HG03280 (cell line): ENCODE measurements at regions not wholly inside any gene's neighbourhood (a gene's known extent, or its start where the extent isn't known, plus 50 kb on each side); places are given as distances from the start of the nearest gene placed in this dataset.
"Not testable (repeated sequence)": the region's sequence is repeated elsewhere in the genome, so short reads cannot be mapped to it uniquely, and the experiment has no call there.

Experiments used
- ATAC-seq: cut with Tn5 transposase; IDR thresholded peaks from one replicate; pipeline ENCODE4 v1.9.1; 2021; ENCODE audit warnings: mild to moderate bottlenecking, moderate library complexity; ENCODE audit not compliant: unreplicated experiment

DNA sequence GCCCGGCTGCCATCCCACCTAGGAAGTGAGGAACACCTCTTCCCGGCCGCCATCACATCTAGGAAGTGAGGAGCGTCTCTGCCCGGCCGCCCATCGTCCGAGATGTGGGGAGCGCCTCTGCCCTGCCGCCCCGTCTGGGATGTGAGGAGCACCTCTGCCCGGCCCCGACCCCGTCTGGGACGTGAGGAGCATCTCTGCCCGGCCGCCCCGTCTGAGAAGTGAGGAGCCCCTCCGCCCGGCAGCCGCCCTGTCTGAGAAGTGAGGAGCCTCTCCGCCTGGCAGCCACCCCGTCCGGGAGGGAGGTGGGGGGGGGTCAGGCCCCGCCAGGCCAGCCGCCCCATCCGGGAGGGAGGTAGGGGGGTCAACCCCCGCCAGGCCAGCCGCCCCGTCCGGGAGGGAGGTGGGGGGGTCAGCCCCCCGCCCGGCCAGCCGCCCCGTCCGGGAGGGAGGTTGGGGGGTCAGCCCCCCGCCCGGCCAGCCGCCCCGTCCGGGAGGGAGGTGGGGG, 330.0 kb downstream of the CBLN1 start:
- not testable (repeated sequence) for ATAC-seq

DNA sequence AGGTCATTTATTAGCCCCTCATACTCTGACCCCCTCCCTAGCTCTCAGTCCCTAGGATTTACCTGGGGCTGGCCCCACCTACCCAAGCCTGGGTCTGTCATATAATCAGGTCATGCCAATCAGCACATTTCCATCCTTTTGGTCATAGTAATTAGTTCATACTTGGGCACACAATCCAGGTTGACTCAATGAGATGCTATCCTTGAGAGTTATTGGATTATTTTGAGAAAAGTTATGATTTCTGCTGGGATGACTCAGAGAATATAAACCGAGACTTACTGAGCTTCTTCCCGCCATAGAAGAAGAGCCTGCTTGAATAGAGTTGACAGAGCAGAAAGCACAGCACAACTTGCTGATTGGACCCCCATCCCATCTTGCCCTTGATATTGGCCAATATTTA, 331.5 kb downstream of the CBLN1 start:
- no peak for ATAC-seq

DNA sequence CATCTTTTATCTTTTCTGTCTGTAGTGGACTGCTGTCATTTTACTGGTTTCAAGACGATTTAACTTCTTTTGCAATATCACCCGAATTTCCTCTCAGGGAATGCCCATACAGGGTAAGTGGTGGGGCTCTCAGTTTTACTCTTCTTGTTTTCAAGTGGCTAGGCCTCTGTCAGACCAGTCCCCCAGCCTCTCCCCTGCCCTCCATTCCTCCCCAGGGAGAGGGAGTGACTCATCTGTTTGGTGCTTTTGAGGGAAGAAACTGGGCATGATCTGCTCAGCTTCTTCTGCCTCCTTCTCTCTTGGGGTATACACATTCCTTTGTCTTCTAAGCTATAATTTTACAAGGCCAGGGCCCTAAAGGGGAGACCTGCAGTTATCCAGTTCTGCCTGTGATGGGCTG, 332.0 kb downstream of the CBLN1 start:
- ATAC-seq = no peak

DNA sequence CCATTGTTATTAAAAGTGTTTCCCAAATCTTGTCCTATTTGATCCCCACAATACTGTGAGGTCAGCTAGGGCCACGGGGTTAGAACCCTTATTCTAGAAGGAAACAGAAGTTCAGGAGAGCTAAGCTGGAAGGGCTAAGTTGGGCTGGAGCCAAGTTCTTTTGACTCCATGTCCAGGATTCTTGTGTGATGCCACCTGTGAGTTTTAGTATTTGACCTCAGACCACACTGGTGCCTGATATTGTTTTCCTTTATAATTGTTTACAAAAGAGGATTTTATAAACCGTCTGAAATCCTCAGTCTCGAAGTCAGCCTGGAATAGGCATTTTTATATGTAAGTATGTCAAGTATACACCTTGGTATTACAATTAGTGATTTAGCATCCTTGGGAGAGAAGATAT, 332.7 kb downstream of the CBLN1 start:
- no peak for ATAC-seq

DNA sequence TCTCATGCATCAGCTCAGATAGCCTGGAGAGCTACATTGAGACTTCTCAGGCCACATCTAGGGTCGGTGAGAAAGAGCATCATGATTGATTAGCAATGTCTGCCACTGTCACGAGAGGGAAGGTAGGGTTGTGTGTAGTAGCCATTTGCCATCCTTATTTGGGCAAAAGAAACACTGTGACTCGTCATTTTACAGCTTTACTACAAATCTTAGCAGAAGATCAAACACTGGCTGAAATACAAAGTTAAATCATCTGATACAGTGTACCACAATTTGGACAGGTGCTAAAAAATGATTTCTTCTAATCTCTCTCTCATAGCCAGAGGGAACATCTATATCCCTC, 334.3 kb downstream of the CBLN1 start:
- ATAC-seq = no peak

DNA sequence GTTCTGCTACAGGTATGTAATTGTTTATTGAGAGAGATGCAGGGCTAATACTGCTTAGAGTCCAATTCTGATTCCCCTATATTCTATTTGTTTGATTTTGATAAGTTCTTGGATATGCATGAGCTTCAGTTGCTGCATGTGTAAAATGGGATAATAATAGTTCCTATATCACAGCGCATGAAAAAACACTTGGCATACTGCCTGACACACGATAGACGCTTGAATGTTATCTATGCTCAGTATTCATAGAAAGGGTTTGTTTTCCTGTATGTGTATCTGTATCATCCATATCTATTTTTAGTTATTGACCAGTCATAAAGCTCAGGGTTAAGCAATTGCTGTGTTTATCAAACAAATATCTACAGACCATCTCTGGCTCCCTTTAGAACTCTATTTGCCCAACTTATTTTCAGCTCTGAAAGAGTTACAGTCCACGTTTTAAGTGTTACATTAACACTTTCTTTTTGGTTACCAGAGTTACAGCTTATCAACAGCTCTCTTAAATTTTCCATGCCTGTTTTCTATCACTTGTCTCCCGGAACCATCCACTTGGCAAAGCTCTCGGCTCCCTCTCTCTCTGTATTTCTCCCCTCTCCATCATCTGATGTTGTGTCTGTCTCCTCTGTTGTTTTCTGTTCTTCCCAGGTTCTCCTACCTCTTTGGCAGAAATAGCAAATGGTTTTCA, 334.8 kb downstream of the CBLN1 start:
- ATAC-seq = no peak

DNA sequence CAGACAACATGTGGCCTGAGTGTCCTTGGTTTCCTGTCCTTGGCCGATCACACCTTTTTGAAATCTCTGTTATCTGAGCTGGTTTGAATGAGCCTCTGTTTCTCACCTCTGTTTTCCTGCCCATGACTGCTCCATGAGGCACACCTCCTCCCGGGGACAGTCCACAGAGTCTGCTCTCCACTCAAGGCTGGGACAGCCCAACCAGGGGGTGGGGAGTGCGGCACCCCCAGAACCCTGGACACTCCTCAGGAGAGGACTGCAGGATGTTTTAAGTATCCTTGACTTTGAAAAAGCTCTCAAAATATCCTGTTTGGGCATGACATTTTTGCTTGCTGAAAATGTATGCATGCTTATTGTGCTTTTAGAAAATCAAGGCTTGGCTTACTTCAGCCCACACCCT, 333.0 kb upstream of the N4BP1 start:
- ATAC-seq = no peak

DNA sequence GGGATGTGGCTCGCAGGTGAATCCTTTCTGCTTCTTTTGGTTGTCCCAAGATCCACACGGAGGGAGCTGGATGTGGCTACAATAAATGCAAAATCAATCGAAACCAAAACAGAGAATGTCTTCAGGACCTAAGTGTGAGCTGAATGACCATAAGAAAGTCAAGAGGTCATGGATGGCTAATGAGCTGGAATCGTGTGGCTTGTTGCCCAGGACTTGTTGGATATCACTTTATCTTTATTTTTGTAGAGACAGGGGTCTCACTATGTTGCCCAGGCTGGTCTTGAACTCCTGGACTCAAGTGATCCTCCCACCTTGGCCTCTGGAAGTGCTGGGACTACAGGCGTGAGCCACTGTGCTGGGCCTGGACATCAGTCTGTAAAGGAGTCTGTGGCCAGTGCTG, 326.8 kb upstream of the N4BP1 start:
- no peak for ATAC-seq

DNA sequence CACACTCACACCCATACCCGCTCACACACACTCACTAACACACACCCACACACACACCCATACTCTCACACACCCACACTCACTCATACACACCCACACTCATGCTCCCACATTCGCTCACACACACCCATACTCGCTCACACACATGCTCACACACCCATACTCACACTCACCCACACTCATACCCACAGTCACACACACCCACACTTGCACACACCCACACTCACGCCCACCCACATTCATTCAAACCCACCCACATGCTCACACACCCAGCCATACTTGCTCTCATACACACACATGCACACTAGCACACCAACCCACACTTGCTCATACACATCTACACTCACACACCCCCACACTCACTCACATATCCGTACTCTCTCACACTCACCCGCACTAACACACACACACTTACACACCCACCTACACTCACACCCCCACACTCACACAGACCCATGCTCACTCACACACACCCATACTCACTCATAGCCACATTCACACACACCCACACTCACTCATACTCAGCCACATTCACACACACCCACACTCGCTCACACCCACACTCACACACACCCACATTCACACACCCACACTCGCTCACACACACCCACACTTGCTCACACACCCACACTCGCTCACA, 322.4 kb upstream of the N4BP1 start:
- ATAC-seq = no peak

DNA sequence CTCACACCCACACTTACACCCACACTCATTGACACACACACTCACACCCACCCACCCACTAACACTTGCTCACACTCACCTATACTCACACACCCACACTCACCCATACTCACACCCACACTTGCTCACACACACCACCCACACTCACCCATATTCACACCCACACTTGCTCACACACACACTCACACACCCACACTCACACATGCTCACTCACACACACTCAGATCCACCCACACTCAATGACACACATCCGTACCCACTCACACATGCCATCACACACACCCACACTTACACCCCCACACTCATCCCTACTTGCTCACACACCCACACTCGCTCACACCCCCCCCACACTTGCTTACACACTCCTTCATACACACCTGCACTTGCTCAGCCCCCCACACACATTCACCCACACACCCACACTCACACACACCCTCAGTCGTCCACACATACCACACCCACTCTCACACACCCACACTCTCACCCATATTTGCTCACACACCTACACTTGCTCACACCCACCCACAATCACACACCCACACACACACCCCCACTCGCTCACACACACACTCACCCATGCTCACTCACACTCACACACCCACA, 321.1 kb upstream of the N4BP1 start:
- no peak for ATAC-seq

DNA sequence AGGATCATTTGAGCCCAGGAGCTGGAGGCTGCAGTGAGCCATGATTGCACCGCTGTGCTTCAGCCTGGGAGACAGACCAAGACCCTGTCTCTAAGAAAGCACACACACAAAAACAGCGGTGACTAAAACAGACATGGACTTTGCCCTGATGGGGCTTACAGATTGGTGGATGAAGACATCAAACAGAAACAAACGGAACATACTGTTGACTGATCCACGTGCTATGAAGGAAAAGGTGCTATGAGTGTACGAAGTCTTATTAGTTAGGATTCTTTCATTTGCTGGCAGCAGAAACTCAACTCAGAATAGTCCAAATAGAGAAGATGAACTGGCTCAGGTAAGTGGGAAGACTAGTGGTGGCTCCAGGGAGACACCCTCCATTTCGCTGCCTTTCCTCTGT, 309.8 kb upstream of the N4BP1 start:
- no peak for ATAC-seq

DNA sequence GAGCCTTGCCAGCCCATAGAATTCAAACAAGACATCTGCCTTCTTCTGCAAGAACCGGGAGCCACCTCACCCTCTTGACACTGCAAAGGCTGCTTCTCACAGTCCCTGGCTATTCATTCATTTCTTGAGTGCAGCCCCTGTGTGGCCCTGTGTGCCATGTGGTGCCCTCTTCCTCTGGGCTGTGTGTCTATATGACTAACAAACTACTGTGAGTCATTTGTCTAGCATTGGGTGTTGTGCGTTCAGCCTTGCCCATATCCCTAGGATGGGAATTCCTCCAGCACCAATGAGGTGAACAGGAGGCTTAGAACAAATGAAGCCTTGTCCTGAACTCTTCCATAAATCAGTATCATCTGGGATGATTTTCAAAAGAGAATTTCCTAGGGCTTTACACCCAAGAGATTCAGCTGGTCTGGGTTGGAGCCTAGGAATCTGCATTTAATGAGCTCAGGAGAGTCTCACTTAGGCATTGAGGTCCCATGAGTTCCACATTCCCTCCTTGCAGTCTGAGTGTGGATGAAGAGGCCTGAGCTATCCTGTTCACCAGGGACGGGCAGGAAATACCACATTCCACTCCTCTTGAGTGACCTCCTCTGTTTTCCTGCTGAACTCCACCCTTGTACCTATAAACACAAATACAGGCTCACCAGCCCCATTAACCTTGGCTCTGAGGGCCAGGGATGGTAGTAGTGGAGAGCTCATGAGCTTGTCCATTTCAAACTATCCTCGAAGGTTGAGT, 308.7 kb upstream of the N4BP1 start:
- ATAC-seq = no peak

DNA sequence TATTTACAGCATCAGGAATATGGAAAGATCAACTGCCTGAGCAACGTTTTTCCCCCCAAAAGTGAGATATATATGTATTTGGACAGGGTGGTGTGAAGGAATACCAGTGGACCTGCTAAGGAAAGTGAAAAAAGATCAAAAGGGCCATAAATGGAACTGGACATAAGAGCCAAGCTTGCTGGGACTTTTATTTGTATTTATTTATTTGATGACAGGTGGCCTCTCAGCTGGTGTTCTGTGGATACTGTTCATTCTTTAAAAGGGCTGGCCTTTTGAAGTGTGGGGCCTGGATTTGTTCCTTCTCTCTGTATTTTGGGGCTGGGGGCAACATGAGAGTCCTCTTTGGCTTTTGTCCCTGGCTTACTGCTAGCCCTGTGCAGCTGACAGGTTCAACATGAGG, 306.6 kb upstream of the N4BP1 start:
- ATAC-seq = no peak

DNA sequence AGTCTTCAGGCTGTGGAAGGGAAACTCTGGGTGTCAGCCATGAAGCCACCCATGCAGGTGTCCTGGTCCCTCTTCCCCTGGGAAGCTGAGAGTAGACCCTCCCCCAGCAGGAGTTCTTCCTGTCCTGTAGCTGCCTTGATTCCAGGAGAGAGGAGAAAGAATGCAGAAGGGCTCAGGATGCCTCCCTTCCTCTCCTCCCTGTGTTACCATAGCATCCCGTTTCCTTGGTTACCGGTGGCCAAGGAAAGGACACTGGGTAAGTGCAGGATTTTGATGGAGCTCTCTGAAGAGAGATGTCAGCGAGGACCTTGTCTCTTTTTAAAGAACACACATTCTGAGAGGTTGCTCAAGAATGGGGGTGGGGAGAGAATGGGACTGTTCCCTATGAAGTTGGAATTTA, 304.1 kb upstream of the N4BP1 start:
- no peak for ATAC-seq

DNA sequence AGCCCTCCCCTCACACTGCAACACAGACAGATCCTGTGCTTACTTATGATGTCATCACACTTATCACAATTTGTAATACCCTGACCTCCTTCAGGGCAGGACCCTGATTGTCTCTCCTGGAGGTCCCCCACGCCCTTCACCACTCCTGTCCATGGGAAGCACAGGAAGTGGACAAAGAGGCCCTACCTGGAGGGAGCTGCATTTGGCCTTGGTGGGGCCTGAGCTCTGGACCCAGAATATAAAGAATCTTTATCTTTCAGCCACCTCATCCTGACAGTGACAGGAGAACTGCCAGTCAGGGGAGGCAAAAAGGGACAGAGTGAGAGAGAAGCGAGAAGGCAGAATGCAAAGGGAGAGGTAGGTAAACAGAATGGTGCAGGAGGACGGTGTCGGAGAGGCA, 303.4 kb upstream of the N4BP1 start:
- no peak for ATAC-seq

DNA sequence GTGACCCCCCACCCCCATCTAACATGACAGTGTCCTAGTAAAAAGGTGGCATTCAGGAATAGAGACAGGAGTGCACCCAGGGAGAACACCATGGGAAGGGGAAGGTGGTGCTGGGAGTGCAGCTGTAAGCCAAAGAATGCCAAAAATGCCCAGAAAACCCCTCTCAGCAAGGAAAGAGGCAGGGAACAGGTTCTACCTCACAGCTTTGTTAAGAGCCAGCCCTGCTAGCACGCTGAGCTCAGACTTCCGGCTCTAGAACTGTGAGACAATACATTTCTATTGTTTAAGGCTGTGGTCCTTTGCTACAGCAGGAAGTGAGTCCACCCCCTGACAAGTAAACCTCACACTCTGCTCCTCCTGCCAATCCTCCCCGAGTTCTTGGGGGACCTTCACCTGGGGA, 302.4 kb upstream of the N4BP1 start:
- ATAC-seq = no peak

DNA sequence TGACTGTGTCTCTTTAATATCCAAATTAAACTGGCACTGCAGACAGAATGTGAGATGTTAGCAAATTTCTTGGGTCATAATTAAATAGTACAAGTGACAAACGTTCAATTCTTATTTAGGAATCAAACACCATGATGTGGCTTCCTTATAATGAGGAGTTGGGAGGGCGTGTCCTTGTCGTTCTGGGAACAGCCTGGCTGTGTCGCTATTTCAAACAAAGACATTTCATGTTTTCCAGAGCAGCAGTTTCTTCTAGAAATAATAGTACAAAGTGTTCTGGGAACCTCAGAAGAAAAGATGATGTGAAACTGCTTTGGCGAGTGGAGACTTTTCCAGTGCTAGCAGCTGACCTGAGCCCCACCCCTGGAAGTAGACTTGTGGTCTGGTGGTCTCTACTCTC, 301.7 kb upstream of the N4BP1 start:
- ATAC-seq = no peak

DNA sequence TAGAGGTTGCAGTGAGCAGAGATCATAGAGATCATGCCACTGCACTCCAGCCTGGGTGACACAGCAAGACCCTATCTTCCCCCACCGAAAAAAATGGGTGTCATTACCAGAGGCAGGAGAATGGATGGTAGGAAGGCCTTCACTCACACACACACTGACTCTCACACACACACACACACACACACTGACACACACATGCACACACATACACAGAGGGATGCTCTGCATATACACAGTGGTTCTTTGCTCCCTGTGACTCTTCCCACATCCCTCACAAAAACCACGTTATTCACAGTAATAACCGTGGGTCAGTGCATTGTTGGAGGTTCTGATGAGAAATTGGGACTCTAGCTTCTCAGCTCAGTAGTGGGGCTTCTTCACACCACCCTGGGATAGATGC, 300.2 kb upstream of the N4BP1 start:
- ATAC-seq = no peak

DNA sequence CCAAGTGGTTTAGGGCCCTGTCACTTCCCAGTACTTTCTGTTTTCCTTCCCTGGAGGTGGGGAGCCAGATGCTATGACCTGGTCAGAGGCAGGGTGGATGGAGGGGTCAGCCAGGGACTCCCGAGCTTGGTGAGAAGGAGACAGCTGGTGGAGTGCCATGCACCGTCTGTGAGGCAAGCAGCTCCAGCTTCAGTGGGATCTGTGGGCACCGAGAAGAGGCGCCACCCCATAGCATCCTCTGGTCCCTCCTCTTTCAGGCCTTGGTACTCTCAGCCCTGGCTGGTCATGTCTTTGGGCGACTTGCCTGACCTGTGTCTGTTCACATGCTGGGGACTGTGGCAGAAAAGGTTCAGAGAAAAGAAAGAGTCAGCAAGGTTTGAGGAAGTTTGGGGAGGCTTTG, 299.3 kb upstream of the N4BP1 start:
- no peak for ATAC-seq

DNA sequence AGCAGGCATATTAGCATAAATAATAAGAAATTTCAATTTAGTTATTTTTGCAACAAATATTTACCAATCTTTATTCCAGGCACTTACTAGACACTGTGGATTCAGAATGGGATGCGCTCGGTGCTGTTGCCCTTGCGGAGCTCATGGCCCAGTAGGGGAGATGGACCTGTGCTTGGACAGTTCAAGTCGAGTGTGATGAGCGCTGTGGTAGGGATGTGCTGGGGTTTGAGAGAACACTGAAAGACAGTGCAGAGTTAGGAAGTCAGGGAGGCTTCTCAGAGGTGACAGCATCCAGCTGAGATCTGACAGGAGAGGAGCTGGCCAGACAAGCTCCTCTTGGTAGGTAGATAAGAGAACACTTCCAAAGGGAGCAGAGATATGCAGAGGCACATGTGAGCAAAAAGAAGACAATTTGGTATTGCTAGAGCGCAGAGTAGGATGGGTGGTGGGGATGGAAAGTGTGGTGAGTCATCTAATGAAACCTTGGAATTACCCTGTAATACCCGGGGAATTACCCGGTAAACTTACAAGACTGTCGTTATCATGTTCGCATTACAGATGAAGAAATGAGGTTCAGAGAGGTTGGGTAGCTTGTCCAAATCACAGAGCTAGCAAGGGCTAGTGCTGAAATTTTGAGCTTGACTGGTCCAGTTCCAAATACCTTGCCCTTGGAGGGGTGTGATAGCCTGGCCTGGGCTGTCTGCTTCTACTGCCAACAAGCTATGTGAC, 298.1 kb upstream of the N4BP1 start:
- ATAC-seq = no peak
